HG03342 (cell line): ENCODE measurements at regions not wholly inside any gene's neighbourhood (a gene's known extent, or its start where the extent isn't known, plus 50 kb on each side); places are given as distances from the start of the nearest gene placed in this dataset.

Experiments
- ATAC-seq: cut with Tn5 transposase; IDR thresholded peaks from one replicate; pipeline ENCODE4 v1.9.1; 2021; ENCODE audit warnings: mild to moderate bottlenecking, moderate library complexity; ENCODE audit not compliant: unreplicated experiment

DNA sequence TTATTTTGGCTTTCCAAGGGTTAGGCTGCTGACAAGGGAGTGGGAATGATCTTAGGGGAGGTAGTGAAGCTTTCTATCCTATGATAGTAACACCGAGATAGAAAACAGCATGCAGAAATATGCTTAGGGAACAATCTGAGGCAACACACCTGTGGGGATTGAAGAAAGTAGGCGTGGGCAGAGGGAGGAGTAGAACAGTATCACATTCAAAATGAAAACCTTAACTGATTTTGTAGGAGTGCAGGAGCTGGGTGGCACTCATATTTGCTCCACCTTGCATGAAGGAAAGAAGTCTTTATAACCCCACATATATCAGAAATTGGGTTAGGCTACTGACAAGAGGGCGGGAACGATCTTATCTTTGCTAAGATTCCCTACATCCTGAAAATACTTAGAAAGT is 762.2 kb upstream of the CNTNAP5 start:
- no peak for ATAC-seq

DNA sequence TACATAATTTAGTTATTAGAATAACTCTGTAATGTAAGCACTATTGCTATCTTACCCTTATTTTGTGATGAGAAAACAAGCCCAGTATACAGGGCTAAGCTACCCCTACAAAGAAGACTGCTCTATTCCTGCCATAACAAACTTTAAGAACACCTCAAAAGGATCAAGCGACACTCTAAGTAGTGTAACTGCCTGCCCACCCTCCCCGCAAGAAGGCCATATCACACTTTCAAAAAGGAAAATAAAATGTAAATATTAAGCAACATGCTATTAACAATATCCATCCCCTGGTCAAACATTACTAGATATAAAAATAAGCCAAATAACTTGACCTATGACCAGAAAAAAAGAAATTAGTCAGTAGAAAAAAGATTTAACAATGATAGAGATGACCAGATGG is 741.7 kb upstream of the CNTNAP5 start:
- no peak for ATAC-seq

DNA sequence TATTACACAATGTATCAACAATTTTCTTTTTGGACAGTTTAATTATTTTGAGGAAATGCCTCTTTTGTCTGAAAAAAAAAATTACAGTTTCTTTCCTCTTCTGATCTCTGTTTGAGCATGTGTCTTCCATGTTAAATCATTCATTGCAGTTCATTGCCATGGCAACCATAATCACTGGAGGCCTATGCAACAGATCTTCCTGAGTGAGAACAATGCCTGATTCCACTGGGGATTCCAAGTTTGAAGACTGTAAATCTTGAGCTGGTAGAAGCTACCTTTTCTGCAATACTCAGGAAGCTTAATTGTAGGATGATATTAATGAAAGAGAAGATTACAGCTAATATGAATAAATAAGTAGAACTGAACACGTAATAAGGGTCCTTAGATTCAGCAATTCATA is 721.4 kb upstream of the CNTNAP5 start:
- ATAC-seq: no peak
